GM23338 (cell line): ENCODE measurements at regions not wholly inside any gene's neighbourhood (a gene's known extent, or its start where the extent isn't known, plus 50 kb on each side); places are given as distances from the start of the nearest gene placed in this dataset.

Experiments used
- ATAC-seq: fragments of 200-7000 bp; cut with Tn5 transposase; 3 replicates; pipeline ENCODE4 v1.9.1; 2020
- DNase-seq: peaks from one replicate; pipeline ENCODE4 v3.0.0-alpha.2; 2015; ENCODE audit warnings: low spot score
- H2AFZ ChIP-seq: fragments of 200-600 bp; sonication (generic); 2 replicates; pipeline ENCODE4 v1.8.0; 2016; ENCODE audit warnings: antibody characterized with exemption, mild to moderate bottlenecking, moderate library complexity
- H3F3A ChIP-seq: fragments of 200-600 bp; sonication (generic); replicated peaks from 2 replicates; pipeline ENCODE4 v1.8.0; 2017; ENCODE audit warnings: antibody characterized with exemption, mixed run types, low read depth
- H3K27ac ChIP-seq: fragments of 200-600 bp; sonication (generic); 2 replicates; pipeline ENCODE4 v1.6.1; 2016; ENCODE audit warnings: low read depth
- H3K27me3 ChIP-seq: fragments of 200-600 bp; sonication (generic); 2 replicates; pipeline ENCODE4 v1.8.0; 2016; ENCODE audit warnings: mild to moderate bottlenecking, mixed run types, moderate library complexity; ENCODE audit not compliant: insufficient read depth
- H3K36me3 ChIP-seq: fragments of 200-600 bp; sonication (generic); 2 replicates; pipeline ENCODE4 v1.8.0; 2016; ENCODE audit warnings: mild to moderate bottlenecking; ENCODE audit not compliant: insufficient read depth
- H3K4me1 ChIP-seq: fragments of 200-600 bp; sonication (generic); 2 replicates; pipeline ENCODE4 v1.8.0; 2016; ENCODE audit warnings: mild to moderate bottlenecking, moderate library complexity; ENCODE audit not compliant: insufficient read depth
- H3K4me2 ChIP-seq: fragments of 200-600 bp; sonication (generic); 2 replicates; pipeline ENCODE4 v1.7.1; 2017; ENCODE audit warnings: mixed run types
- H3K4me3 ChIP-seq: fragments of 200-600 bp; sonication (generic); 2 replicates; pipeline ENCODE4 v1.6.1; 2016; ENCODE audit warnings: mixed run types
- H3K79me2 ChIP-seq: fragments of 200-600 bp; sonication (generic); replicated peaks from 2 replicates; pipeline ENCODE4 v1.8.0; 2017; ENCODE audit warnings: mild to moderate bottlenecking; ENCODE audit not compliant: insufficient read depth
- H3K9me2 ChIP-seq: fragments of 200-600 bp; sonication (generic); 2 replicates; pipeline ENCODE4 v1.8.0; 2017; ENCODE audit not compliant: insufficient read depth
- H4K20me1 ChIP-seq: fragments of 200-600 bp; sonication (generic); replicated peaks from 2 replicates; pipeline ENCODE4 v1.8.0; 2017; ENCODE audit warnings: mild to moderate bottlenecking; ENCODE audit not compliant: insufficient read depth
- H3K27ac Mint-ChIP-seq: 2 replicates; pipeline ENCODE4 v1.8.0; 2020; ENCODE audit warnings: inconsistent platforms, mild to moderate bottlenecking, moderate library complexity, mixed read lengths
- H3K27me3 Mint-ChIP-seq: 3 replicates; pipeline ENCODE4 v1.8.0; 2022; ENCODE audit warnings: low read depth, mild to moderate bottlenecking, moderate library complexity, mixed read lengths, inconsistent platforms; ENCODE audit not compliant: insufficient read depth, poor library complexity
- H3K36me3 Mint-ChIP-seq: 3 replicates; pipeline ENCODE4 v1.8.0; 2021; ENCODE audit warnings: low read depth, mild to moderate bottlenecking, inconsistent platforms, moderate library complexity, mixed read lengths
- H3K4me1 Mint-ChIP-seq: 3 replicates; pipeline ENCODE4 v1.8.0; 2020; ENCODE audit warnings: mild to moderate bottlenecking, inconsistent platforms, mixed read lengths
- H3K4me3 Mint-ChIP-seq: 3 replicates; pipeline ENCODE4 v1.8.0; 2021; ENCODE audit warnings: moderate library complexity, mild to moderate bottlenecking, inconsistent platforms, mixed read lengths
- H3K9me3 Mint-ChIP-seq: 3 replicates; pipeline ENCODE4 v1.8.0; 2020; ENCODE audit warnings: moderate library complexity, mild to moderate bottlenecking, inconsistent platforms, mixed read lengths
- CREB1 ChIP-seq: fragments of 250-450 bp; sonication (Bioruptor Pico); IDR thresholded peaks from 2 replicates; pipeline ENCODE4 v1.5.0; 2020; ENCODE audit warnings: low read depth, mild to moderate bottlenecking, moderate library complexity
- CTCF ChIP-seq, 2 experiments: fragments of 200-600 bp in 1 of 2; sonication (generic) in 1 of 2; conservative IDR thresholded peaks; 2 replicates each; pipeline versions ENCODE4 v1.5.1 to v1.6.1; 2016 to 2017; ENCODE audit warnings: antibody characterized with exemption in 2 of 2, low read depth in 2 of 2, mild to moderate bottlenecking in 2 of 2, moderate library complexity in 1 of 2
- ETS1 ChIP-seq: IDR thresholded peaks from 2 replicates; pipeline ENCODE4 v1.6.1; 2016; ENCODE audit warnings: antibody characterized with exemption
- EZH2phosphoT487 ChIP-seq: fragments of 200-600 bp; sonication (generic); IDR thresholded peaks from one replicate; pipeline ENCODE4 v1.8.1; 2018; ENCODE audit warnings: antibody characterized with exemption; ENCODE audit not compliant: unreplicated experiment
- REST ChIP-seq: IDR thresholded peaks from one replicate; pipeline ENCODE4 v1.6.1; 2018; ENCODE audit warnings: antibody characterized with exemption; ENCODE audit not compliant: unreplicated experiment
- STAT1 ChIP-seq: IDR thresholded peaks from one replicate; pipeline ENCODE4 v1.6.1; 2016; ENCODE audit warnings: antibody characterized with exemption; ENCODE audit not compliant: unreplicated experiment
- ZNF331 ChIP-seq: fragments of 250-450 bp; sonication (Bioruptor Pico); IDR thresholded peaks from 2 replicates; pipeline ENCODE4 v1.5.0; 2020; ENCODE audit warnings: low read depth, mild to moderate bottlenecking, moderate library complexity
- ZNF462 ChIP-seq: fragments of 250-450 bp; sonication (Bioruptor Pico); IDR thresholded peaks from 2 replicates; pipeline ENCODE4 v1.5.0; 2020; ENCODE audit warnings: mild to moderate bottlenecking, moderate library complexity

GRCh38 chrY:7816567-7816966 lies 905.0 kb upstream of the AMELY start (continued):
- no peak for TF ChIP-seq ZNF462 (CRISPR knock-in tag)
- TF ChIP-seq CREB1 (CRISPR knock-in tag), result no peak
- no peak for TF ChIP-seq ETS1
- TF ChIP-seq EZH2phosphoT487, result no peak
- no peak for TF ChIP-seq CTCF (conservative IDR thresholded peaks at IDR 0.05; ENCODE audit: low read depth in 2 of 2)

GRCh38 chrY:7815921-7816320 lies 904.4 kb upstream of the AMELY start:
- no peaks in the 10 kb centered on the region for H3K9me2 ChIP-seq
- H3K4me1 ChIP-seq, result no peaks in the 10 kb centered on the region
- Mint-ChIP-seq H3K4me3 (no peak overlapping the region), H3K36me3 (no peaks in the 10 kb centered on the region), H3K4me1 (no peaks in the 10 kb centered on the region), H3K27ac (no peak overlapping the region), H3K27me3 (no peaks in the 10 kb centered on the region), H3K9me3 (no peaks in the 10 kb centered on the region)
- H3K79me2 ChIP-seq, result no peaks in the 10 kb centered on the region
- no peak overlapping the region for H3K27ac ChIP-seq
- no peak for DNase-seq
- H2AFZ ChIP-seq, result no peak overlapping the region
- H3K4me3 ChIP-seq, result no peak overlapping the region
- H3K4me2 ChIP-seq, result no peak overlapping the region
- no peaks in the 10 kb centered on the region for H3F3A ChIP-seq
- no peaks in the 10 kb centered on the region for H4K20me1 ChIP-seq
- H3K36me3 ChIP-seq, result no peaks in the 10 kb centered on the region
- no peaks in the 10 kb centered on the region for H3K27me3 ChIP-seq
- ATAC-seq, result no peak
- TF ChIP-seq CTCF (conservative IDR thresholded peaks at IDR 0.05; ENCODE audit: low read depth in 2 of 2) (no peak), EZH2phosphoT487 (no peak), ZNF331 (CRISPR knock-in tag) (no peak), STAT1 (no peak), REST (no peak)
